ENCODE measurements at regions not wholly inside any gene's neighbourhood (a gene's known extent, or its start where the extent isn't known, plus 50 kb on each side); places are given as distances from the start of the nearest gene placed in this dataset.

GRCh38 chr12:19710811-19711793, 271.8 kb downstream of the AEBP2 start:
- DNase-seq (ENCODE audit: low spot score) = peak; percentile 63

GRCh38 chr12:19712041-19712440, 272.7 kb downstream of the AEBP2 start:
- no peak for DNase-seq (ENCODE audit: low spot score)

- DNase-seq (ENCODE audit: low spot score) = no peak
Measured at GRCh38 chr12:19718401-19718800, 279.1 kb downstream of the AEBP2 start.

- no peak for DNase-seq (ENCODE audit: low spot score)
Measured at GRCh38 chr12:19719672-19720071, 280.4 kb downstream of the AEBP2 start.

GRCh38 chr12:19726122-19726521, 286.8 kb downstream of the AEBP2 start:
- no peak for DNase-seq (ENCODE audit: low spot score)

GRCh38 chr12:19726592-19726991, 287.3 kb downstream of the AEBP2 start:
- no peak for DNase-seq (ENCODE audit: low spot score)

GRCh38 chr12:19737019-19737418, 297.7 kb downstream of the AEBP2 start:
- DNase-seq (ENCODE audit: low spot score) = no peak

GRCh38 chr12:19739195-19739776, 300.0 kb downstream of the AEBP2 start:
- no peak for DNase-seq (ENCODE audit: low spot score)

GRCh38 chr12:19740472-19741131, 301.3 kb downstream of the AEBP2 start:
- no peak for DNase-seq (ENCODE audit: low spot score)

GRCh38 chr12:19741132-19741489, 301.8 kb downstream of the AEBP2 start:
- no peak for DNase-seq (ENCODE audit: low spot score)

- no peak for DNase-seq (ENCODE audit: low spot score)
Measured at GRCh38 chr12:19744705-19745218, 305.5 kb downstream of the AEBP2 start.

GRCh38 chr12:19746471-19746870, 307.2 kb downstream of the AEBP2 start:
- no peak for DNase-seq (ENCODE audit: low spot score)

GRCh38 chr12:19749906-19750574, 310.7 kb downstream of the AEBP2 start:
- no peak for DNase-seq (ENCODE audit: low spot score)

- no peak for DNase-seq (ENCODE audit: low spot score)
Measured at GRCh38 chr12:19751078-19751477, 311.8 kb downstream of the AEBP2 start.

- DNase-seq (ENCODE audit: low spot score) = no peak
Measured at GRCh38 chr12:19752712-19753111, 313.4 kb downstream of the AEBP2 start.

GRCh38 chr12:19755136-19755535, 315.8 kb downstream of the AEBP2 start:
- no peak for DNase-seq (ENCODE audit: low spot score)

- no peak for DNase-seq (ENCODE audit: low spot score)
Measured at GRCh38 chr12:19757317-19757877, 318.1 kb downstream of the AEBP2 start.

- DNase-seq (ENCODE audit: low spot score) = no peak
Measured at GRCh38 chr12:19759227-19759626, 319.9 kb downstream of the AEBP2 start.

- DNase-seq (ENCODE audit: low spot score) = no peak
Measured at GRCh38 chr12:19760611-19761010, 321.3 kb downstream of the AEBP2 start.

GRCh38 chr12:19761463-19761862, 322.2 kb downstream of the AEBP2 start:
- DNase-seq (ENCODE audit: low spot score) = no peak

GRCh38 chr12:19763488-19763887, 324.2 kb downstream of the AEBP2 start:
- DNase-seq (ENCODE audit: low spot score) = no peak

GRCh38 chr12:19764408-19764807, 325.1 kb downstream of the AEBP2 start:
- no peak for DNase-seq (ENCODE audit: low spot score)
